ENCODE measurements at regions not wholly inside any gene's neighbourhood (a gene's known extent, or its start where the extent isn't known, plus 50 kb on each side); places are given as distances from the start of the nearest gene placed in this dataset.

GRCh38 chr3:159818997-159819500 lies 169.6 kb upstream of the IL12A start:
- DNase-seq (ENCODE audit: low read depth): no peak

GRCh38 chr3:159819676-159820075 lies 169.0 kb upstream of the IL12A start:
- no peak for DNase-seq (ENCODE audit: low read depth)

GRCh38 chr3:159821110-159821509 lies 167.5 kb upstream of the IL12A start:
- DNase-seq (ENCODE audit: low read depth): peak; percentile 60

GRCh38 chr3:159821736-159822135 lies 166.9 kb upstream of the IL12A start:
- DNase-seq (ENCODE audit: low read depth): no peak

- DNase-seq (ENCODE audit: low read depth): no peak
Measured at GRCh38 chr3:159823780-159824179, 164.9 kb upstream of the IL12A start.

- peak; percentile 86 for DNase-seq (ENCODE audit: low read depth)
Measured at GRCh38 chr3:159824333-159824732, 164.3 kb upstream of the IL12A start.

- DNase-seq (ENCODE audit: low read depth): no peak
Measured at GRCh38 chr3:159825216-159825854, 163.3 kb upstream of the IL12A start.

- no peak for DNase-seq (ENCODE audit: low read depth)
Measured at GRCh38 chr3:159828542-159828943, 160.1 kb upstream of the IL12A start.

GRCh38 chr3:159829056-159829455 lies 159.6 kb upstream of the IL12A start:
- no peak for DNase-seq (ENCODE audit: low read depth)

GRCh38 chr3:159829539-159830227 lies 159.0 kb upstream of the IL12A start:
- DNase-seq (ENCODE audit: low read depth): no peak

- no peak for DNase-seq (ENCODE audit: low read depth)
Measured at GRCh38 chr3:159830523-159831154, 158.0 kb upstream of the IL12A start.

- DNase-seq (ENCODE audit: low read depth): no peak
Measured at GRCh38 chr3:159831466-159831865, 157.2 kb upstream of the IL12A start.

- DNase-seq (ENCODE audit: low read depth): no peak
Measured at GRCh38 chr3:159832024-159832423, 156.6 kb upstream of the IL12A start.

- DNase-seq (ENCODE audit: low read depth): no peak
Measured at GRCh38 chr3:159835126-159835525, 153.5 kb upstream of the IL12A start.

- DNase-seq (ENCODE audit: low read depth): no peak
Measured at GRCh38 chr3:159837725-159838124, 150.9 kb upstream of the IL12A start.

- no peak for DNase-seq (ENCODE audit: low read depth)
Measured at GRCh38 chr3:159838938-159839337, 149.7 kb upstream of the IL12A start.

GRCh38 chr3:159839561-159840379 lies 148.9 kb upstream of the IL12A start, which contains the start of gene SCHIP1:
TSS of gene SCHIP1 (plus strand) at chr3:159839861.
- no peak for DNase-seq (ENCODE audit: low read depth)

GRCh38 chr3:159840703-159841299 lies 147.8 kb upstream of the IL12A start:
- DNase-seq (ENCODE audit: low read depth): no peak

GRCh38 chr3:159841766-159842165 lies 146.9 kb upstream of the IL12A start:
- DNase-seq (ENCODE audit: low read depth): no peak

GRCh38 chr3:159843840-159844730 lies 144.6 kb upstream of the IL12A start:
- DNase-seq (ENCODE audit: low read depth): no peak

- no peak for DNase-seq (ENCODE audit: low read depth)
Measured at GRCh38 chr3:159844801-159845261, 143.8 kb upstream of the IL12A start.

All from non-pigmented ciliary epithelial cell (primary cell).